HEK293T (cell line): ENCODE measurements at regions not wholly inside any gene's neighbourhood (a gene's known extent, or its start where the extent isn't known, plus 50 kb on each side); places are given as distances from the start of the nearest gene placed in this dataset.

Source experiments
- ARNT ChIP-seq: fragments of 450-650 bp; IDR thresholded peaks from 2 replicates; pipeline ENCODE4 v1.6.1; 2017; ENCODE audit warnings: mild to moderate bottlenecking
- BHLHE40 ChIP-seq: fragments of 450-650 bp; IDR thresholded peaks from 2 replicates; pipeline ENCODE4 v1.6.1; 2016; ENCODE audit warnings: mild to moderate bottlenecking, moderate library complexity, borderline replicate concordance
- CTBP1 ChIP-seq: fragments of 450-650 bp; IDR thresholded peaks from 2 replicates; pipeline ENCODE4 v1.6.1; 2016; ENCODE audit warnings: borderline replicate concordance
- ELF4 ChIP-seq: fragments of 450-650 bp; IDR thresholded peaks from 2 replicates; pipeline ENCODE4 v1.6.1; 2017; ENCODE audit warnings: antibody characterized with exemption
- FOXA1 ChIP-seq: fragments of 450-650 bp; IDR thresholded peaks from 2 replicates; pipeline ENCODE4 v1.6.1; 2016; ENCODE audit warnings: mild to moderate bottlenecking
- FOXM1 ChIP-seq: fragments of 450-650 bp; IDR thresholded peaks from 2 replicates; pipeline ENCODE4 v1.6.1; 2017; ENCODE audit warnings: mild to moderate bottlenecking, borderline replicate concordance
- HDGF ChIP-seq: fragments of 450-650 bp; IDR thresholded peaks from 2 replicates; pipeline ENCODE4 v1.6.1; 2017; ENCODE audit warnings: antibody characterized with exemption, borderline replicate concordance
- LEF1 ChIP-seq: fragments of 450-650 bp; IDR thresholded peaks from 2 replicates; pipeline ENCODE4 v1.6.1; 2017; ENCODE audit warnings: mild to moderate bottlenecking, borderline replicate concordance
- NFRKB ChIP-seq: fragments of 450-650 bp; IDR thresholded peaks from 2 replicates; pipeline ENCODE4 v1.6.1; 2016; ENCODE audit warnings: mild to moderate bottlenecking, moderate library complexity
- SP1 ChIP-seq: fragments of 450-650 bp; IDR thresholded peaks from 2 replicates; pipeline ENCODE4 v1.6.1; 2017
- ZNF384 ChIP-seq: fragments of 450-650 bp; IDR thresholded peaks from 2 replicates; pipeline ENCODE4 v1.6.1; 2016

- TF ChIP-seq LEF1 (no peak), NFRKB (no peak), BHLHE40 (no peak), FOXA1 (no peak), FOXM1 (no peak), CTBP1 (no peak), HDGF (no peak), ELF4 (no peak), SP1 (no peak), ZNF384 (no peak), ARNT (no peak)
Measured at GRCh38 chr10:4093438-4093837, 308.4 kb upstream of the KLF6 start.
